ENCODE measurements at regions not wholly inside any gene's neighbourhood (a gene's known extent, or its start where the extent isn't known, plus 50 kb on each side); places are given as distances from the start of the nearest gene placed in this dataset.

DNA sequence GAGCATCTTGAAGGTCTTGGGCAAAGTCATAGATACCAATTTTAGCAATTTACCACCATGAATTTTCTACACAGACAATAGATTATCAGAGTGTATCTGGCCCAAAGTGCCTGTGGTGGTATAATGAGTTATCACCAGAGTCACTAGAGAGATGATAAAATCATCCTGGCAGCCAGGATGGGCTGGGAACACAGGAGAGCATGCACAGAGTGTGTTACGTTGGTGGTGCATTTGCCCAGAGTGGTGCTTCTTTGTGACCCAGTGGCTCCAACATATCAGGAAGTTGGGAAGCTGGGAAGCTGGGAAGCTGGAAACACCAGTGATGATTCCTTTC is 236.7 kb upstream of the PROX1 start:
- Histone ChIP-seq H3K9me3 (no peaks in the 10 kb centered on the region), H3K4me1 (no peaks in the 10 kb centered on the region), H3K36me3 (no peaks in the 10 kb centered on the region), H3K27ac (no peak overlapping the region), H3K27me3 (no peaks in the 10 kb centered on the region), H3K4me3 (no peak overlapping the region)
- WGBS, 2 donors = 88 to 90% methylated on average over 1 of the region's 1 CpG
- TF ChIP-seq POLR2AphosphoS5 (IDR thresholded peaks at IDR 0.05) (no peak), EP300 (IDR thresholded peaks at IDR 0.05) (no peak), POLR2A (IDR thresholded peaks at IDR 0.05) (no peak)
- TF ChIP-seq, protein P1, sequence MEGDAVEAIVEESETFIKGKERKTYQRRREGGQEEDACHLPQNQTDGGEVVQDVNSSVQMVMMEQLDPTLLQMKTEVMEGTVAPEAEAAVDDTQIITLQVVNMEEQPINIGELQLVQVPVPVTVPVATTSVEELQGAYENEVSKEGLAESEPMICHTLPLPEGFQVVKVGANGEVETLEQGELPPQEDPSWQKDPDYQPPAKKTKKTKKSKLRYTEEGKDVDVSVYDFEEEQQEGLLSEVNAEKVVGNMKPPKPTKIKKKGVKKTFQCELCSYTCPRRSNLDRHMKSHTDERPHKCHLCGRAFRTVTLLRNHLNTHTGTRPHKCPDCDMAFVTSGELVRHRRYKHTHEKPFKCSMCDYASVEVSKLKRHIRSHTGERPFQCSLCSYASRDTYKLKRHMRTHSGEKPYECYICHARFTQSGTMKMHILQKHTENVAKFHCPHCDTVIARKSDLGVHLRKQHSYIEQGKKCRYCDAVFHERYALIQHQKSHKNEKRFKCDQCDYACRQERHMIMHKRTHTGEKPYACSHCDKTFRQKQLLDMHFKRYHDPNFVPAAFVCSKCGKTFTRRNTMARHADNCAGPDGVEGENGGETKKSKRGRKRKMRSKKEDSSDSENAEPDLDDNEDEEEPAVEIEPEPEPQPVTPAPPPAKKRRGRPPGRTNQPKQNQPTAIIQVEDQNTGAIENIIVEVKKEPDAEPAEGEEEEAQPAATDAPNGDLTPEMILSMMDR (IDR thresholded peaks at IDR 0.05) = no peak
- ATAC-seq (ENCODE audit: low FRiP score in 2 of 2) (no peak), DNase-seq (no peak)

DNA sequence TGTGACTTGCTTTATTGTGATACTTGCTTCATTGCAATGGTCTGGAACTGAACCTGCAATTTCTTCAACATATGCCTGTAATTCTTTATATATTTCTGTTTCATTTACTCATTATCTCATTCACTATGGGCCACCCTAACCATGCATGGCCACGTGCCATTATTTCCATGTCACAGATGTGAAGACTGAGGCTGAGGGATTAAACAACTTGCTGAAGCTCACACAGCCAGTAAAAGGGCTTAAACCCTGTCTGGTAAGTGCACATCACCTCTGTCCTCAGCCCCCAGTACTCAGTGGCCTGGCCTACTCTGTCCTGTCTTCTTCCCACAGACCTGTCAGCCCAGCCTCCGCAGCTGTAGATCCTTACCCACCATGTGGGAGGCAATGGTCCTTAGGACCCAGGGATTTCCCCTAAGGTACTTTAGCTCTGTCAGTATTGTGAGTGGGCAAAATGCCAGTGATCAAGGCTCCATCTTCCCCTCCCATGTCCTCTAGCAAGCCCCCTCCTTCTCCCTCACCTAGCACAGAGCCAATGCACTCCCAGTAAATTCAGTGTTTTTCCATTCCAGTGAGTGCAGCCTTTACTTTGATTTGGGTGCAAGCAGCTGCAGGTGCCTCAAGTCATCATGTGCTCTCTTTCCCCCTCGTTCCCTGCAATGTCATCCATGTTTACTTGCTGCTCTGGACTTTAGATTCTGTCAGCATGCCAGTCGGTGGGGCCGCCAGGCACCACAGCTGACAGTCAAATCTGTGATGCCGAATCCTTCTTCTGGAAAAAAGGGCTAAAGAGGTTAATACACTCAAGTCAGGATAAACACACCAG is 228.2 kb upstream of the PROX1 start:
- 61 to 70% methylated on average over 6 of the region's 6 CpGs for WGBS, 2 donors
- no peak overlapping the region for H3K27ac ChIP-seq
- no peaks in the 10 kb centered on the region for H3K4me1 ChIP-seq
- H3K27me3 ChIP-seq = no peaks in the 10 kb centered on the region
- H3K9me3 ChIP-seq = no peaks in the 10 kb centered on the region
- H3K4me3 ChIP-seq = no peak overlapping the region
- TF ChIP-seq, protein P1 (IDR thresholded peaks at IDR 0.05) = no peak
- TF ChIP-seq POLR2AphosphoS5 (IDR thresholded peaks at IDR 0.05) (no peak), POLR2A (IDR thresholded peaks at IDR 0.05) (no peak)
- no peaks in the 10 kb centered on the region for H3K36me3 ChIP-seq
- DNase-seq = no peak
- ATAC-seq (ENCODE audit: low FRiP score in 2 of 2) = peak in 1 of 2 donors; percentile 58

DNA sequence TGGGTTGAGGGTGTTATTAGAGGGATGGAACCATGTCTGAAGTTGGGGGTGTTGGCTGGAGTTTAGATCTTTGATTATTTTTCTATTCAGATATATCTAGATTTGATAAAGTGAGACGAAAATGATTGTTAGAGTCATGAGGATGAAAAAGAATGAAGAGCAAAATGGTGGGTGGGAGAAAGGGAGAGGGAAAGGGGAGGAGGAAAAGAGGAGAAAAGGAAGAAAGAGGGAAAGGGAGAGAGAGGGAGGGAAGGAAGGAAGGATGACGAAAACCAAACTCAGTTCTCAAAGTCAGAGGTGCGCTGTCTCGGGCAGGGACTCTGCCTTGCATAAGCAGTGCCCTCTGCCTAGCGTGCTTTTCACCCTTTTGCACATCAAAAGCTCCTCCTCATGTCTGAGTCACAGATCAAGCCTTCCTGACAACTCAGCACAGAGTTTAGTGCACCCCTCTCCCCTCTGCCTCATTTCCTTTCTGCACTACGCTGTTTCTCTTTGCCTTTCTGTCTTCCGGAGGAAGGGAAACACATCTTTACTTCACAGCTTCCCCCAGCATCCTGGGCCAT is 225.8 kb upstream of the PROX1 start:
- no peak for TF ChIP-seq EP300 (IDR thresholded peaks at IDR 0.05)
- TF ChIP-seq, protein P1 (IDR thresholded peaks at IDR 0.05) = no peak
- TF ChIP-seq POLR2A (IDR thresholded peaks at IDR 0.05) = no peak
- no peak for TF ChIP-seq POLR2AphosphoS5 (IDR thresholded peaks at IDR 0.05)
- no peak for ATAC-seq (ENCODE audit: low FRiP score in 2 of 2)
- Histone ChIP-seq H3K9me3 (no peaks in the 10 kb centered on the region), H3K4me3 (no peak overlapping the region), H3K36me3 (no peaks in the 10 kb centered on the region), H3K27me3 (no peaks in the 10 kb centered on the region), H3K27ac (no peak overlapping the region), H3K4me1 (no peaks in the 10 kb centered on the region)
- DNase-seq = no peak
- WGBS, 2 donors = 34 to 40% methylated on average over 7 of the region's 7 CpGs

DNA sequence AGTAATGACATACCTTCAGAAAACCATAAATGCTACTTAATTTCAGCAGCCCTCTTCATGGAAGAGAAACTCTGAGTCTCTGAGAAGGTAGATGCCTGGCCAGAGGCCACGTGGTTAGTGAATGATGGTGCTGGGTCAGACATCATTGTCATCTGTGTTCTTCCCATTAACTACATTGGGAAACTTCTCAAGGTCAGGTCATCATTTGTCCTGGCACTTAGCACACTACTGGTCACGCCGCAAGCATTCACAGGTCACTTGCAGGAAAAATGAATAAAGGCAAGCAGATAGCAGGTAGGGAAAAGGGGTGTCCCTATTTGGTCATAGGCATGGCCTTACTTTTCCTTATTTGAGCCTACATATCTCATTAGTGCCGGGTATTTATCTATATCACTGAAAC is 220.1 kb upstream of the PROX1 start:
- H3K27ac ChIP-seq = no peak overlapping the region
- no peak for DNase-seq
- H3K36me3 ChIP-seq = no peaks in the 10 kb centered on the region
- H3K27me3 ChIP-seq = no peaks in the 10 kb centered on the region
- no peaks in the 10 kb centered on the region for H3K9me3 ChIP-seq
- TF ChIP-seq EP300 (IDR thresholded peaks at IDR 0.05) (no peak), POLR2AphosphoS5 (IDR thresholded peaks at IDR 0.05) (no peak), POLR2A (IDR thresholded peaks at IDR 0.05) (no peak)
- TF ChIP-seq, protein P1 (IDR thresholded peaks at IDR 0.05) = no peak
- WGBS, 2 donors = 84 to 88% methylated on average over 4 of the region's 4 CpGs
- ATAC-seq (ENCODE audit: low FRiP score in 2 of 2) = no peak
- H3K4me1 ChIP-seq = no peaks in the 10 kb centered on the region
- H3K4me3 ChIP-seq = no peak overlapping the region
